Mesenchymal stem cell (in vitro differentiated cells and primary cell): ENCODE measurements at regions not wholly inside any gene's neighbourhood (a gene's known extent, or its start where the extent isn't known, plus 50 kb on each side); places are given as distances from the start of the nearest gene placed in this dataset.
"Not testable (repeated sequence)": the region's sequence is repeated elsewhere in the genome, so short reads cannot be mapped to it uniquely, and the experiment has no call there.

ENCODE experiments used
- DNase-seq: peaks from one replicate; pipeline ENCODE4 v3.0.0-alpha.2; 2013
- H2AFZ ChIP-seq: one replicate; pipeline ENCODE4 v1.6.1; 2013; ENCODE audit warnings: low read depth, mild to moderate bottlenecking, control low read depth, inconsistent platforms, low read length, moderate library complexity
- H2AK5ac ChIP-seq: 2 replicates; pipeline ENCODE4 v1.6.1; 2013; ENCODE audit warnings: low read length, moderate library complexity, mild to moderate bottlenecking, inconsistent platforms; ENCODE audit not compliant: severe bottlenecking
- H2BK120ac ChIP-seq: one replicate; pipeline ENCODE4 v1.6.1; 2013; ENCODE audit warnings: low read depth, mild to moderate bottlenecking, inconsistent platforms, low read length, moderate library complexity
- H2BK12ac ChIP-seq, 2 experiments: one replicate each; pipeline ENCODE4 v1.6.1; 2013; ENCODE audit warnings: inconsistent platforms in 2 of 2, low read length in 2 of 2, mild to moderate bottlenecking in 2 of 2, moderate library complexity in 2 of 2, control low read depth in 1 of 2
- H2BK15ac ChIP-seq: one replicate; pipeline ENCODE4 v1.6.1; 2013; ENCODE audit warnings: mild to moderate bottlenecking, low read depth, inconsistent platforms; ENCODE audit not compliant: poor library complexity, severe bottlenecking
- H2BK5ac ChIP-seq: 2 replicates; pipeline ENCODE4 v1.6.1; 2013; ENCODE audit warnings: low read depth, mild to moderate bottlenecking, low read length, control low read depth, inconsistent platforms; ENCODE audit not compliant: poor library complexity, severe bottlenecking
- H3K14ac ChIP-seq, 2 experiments: one replicate each; pipeline ENCODE4 v1.6.1; 2013; ENCODE audit warnings: inconsistent platforms in 2 of 2, low read length in 2 of 2, control low read depth in 1 of 2, mild to moderate bottlenecking in 1 of 2, moderate library complexity in 1 of 2
- H3K18ac ChIP-seq, 2 experiments: one replicate each; pipeline ENCODE4 v1.6.1; 2013; ENCODE audit warnings: inconsistent platforms in 2 of 2, low read length in 2 of 2, control low read depth in 1 of 2, low read depth in 1 of 2, mild to moderate bottlenecking in 1 of 2
- H3K23ac ChIP-seq, 2 experiments: one replicate each; pipeline ENCODE4 v1.6.1; 2013; ENCODE audit warnings: inconsistent platforms in 2 of 2, low read length in 2 of 2, mild to moderate bottlenecking in 2 of 2, moderate library complexity in 2 of 2, control low read depth in 1 of 2
- H3K27ac ChIP-seq: 2 replicates; pipeline ENCODE4 v1.5.1; 2013; ENCODE audit warnings: mild to moderate bottlenecking, moderate library complexity, low read length, control low read depth, inconsistent platforms; ENCODE audit not compliant: poor library complexity, severe bottlenecking
- H3K27me3 ChIP-seq, 2 experiments: 2 replicates each; pipeline versions ENCODE4 v1.6.1 to v1.7.0; 2013; ENCODE audit warnings: low read length in 2 of 2, mild to moderate bottlenecking in 2 of 2, moderate library complexity in 2 of 2, control low read depth in 1 of 2, inconsistent platforms in 1 of 2; ENCODE audit not compliant: control insufficient read depth in 1 of 2, insufficient read depth in 1 of 2
- H3K36me3 ChIP-seq, 2 experiments: 2 replicates each; pipeline versions ENCODE4 v1.6.1 to v1.7.0; 2013; ENCODE audit warnings: low read length in 2 of 2, control low read depth in 1 of 2, inconsistent platforms in 1 of 2, low read depth in 1 of 2, mild to moderate bottlenecking in 1 of 2; ENCODE audit not compliant: insufficient read depth in 2 of 2, control insufficient read depth in 1 of 2
- H3K4ac ChIP-seq, 2 experiments: one replicate each; pipeline ENCODE4 v1.6.1; 2013; ENCODE audit warnings: inconsistent platforms in 2 of 2, low read length in 2 of 2, mild to moderate bottlenecking in 2 of 2, moderate library complexity in 2 of 2, control low read depth in 1 of 2, low read depth in 1 of 2
- H3K4me1 ChIP-seq: 2 replicates; pipeline ENCODE4 v1.6.1; 2013; ENCODE audit warnings: low read depth, low read length, control low read depth; ENCODE audit not compliant: control insufficient read depth, insufficient read depth
- H3K4me2 ChIP-seq: 2 replicates; pipeline ENCODE4 v1.6.1; 2013; ENCODE audit warnings: low read length, mild to moderate bottlenecking, inconsistent platforms; ENCODE audit not compliant: poor library complexity, severe bottlenecking
- H3K4me3 ChIP-seq, 2 experiments: 2 replicates each; pipeline versions ENCODE4 v1.5.1 to v1.7.0; 2013; ENCODE audit warnings: low read length in 2 of 2, mild to moderate bottlenecking in 2 of 2, control low read depth in 1 of 2, low read depth in 1 of 2; ENCODE audit not compliant: insufficient read depth in 1 of 2
- H3K79me1 ChIP-seq: replicated peaks from 2 replicates; pipeline ENCODE4 v1.6.1; 2013; ENCODE audit warnings: mild to moderate bottlenecking, control low read depth, low read length, inconsistent platforms; ENCODE audit not compliant: poor library complexity, severe bottlenecking
- H3K9ac ChIP-seq: 2 replicates; pipeline ENCODE4 v1.7.0; 2013; ENCODE audit warnings: mild to moderate bottlenecking, low read length, moderate library complexity
- H3K9me3 ChIP-seq: 2 replicates; pipeline ENCODE4 v1.7.0; 2013; ENCODE audit warnings: mild to moderate bottlenecking, low read length; ENCODE audit not compliant: control insufficient read depth
- H4K8ac ChIP-seq: one replicate; pipeline ENCODE4 v1.6.1; 2013; ENCODE audit warnings: inconsistent platforms, mild to moderate bottlenecking, low read length, moderate library complexity
- H4K91ac ChIP-seq: one replicate; pipeline ENCODE4 v1.6.1; 2013; ENCODE audit warnings: mild to moderate bottlenecking, low read length, inconsistent platforms
- WGBS: methylation state at CpG from one replicate; pipeline ENCODE4 v1.1.7; 2013; ENCODE audit warnings: mixed read lengths; 5-methylcytosine and 5-hydroxymethylcytosine counted together

- not testable (repeated sequence) for H3K36me3 ChIP-seq, H3K4ac ChIP-seq, H2BK120ac ChIP-seq, H2BK5ac ChIP-seq, DNase-seq, H3K9me3 ChIP-seq, H4K91ac ChIP-seq, H3K9ac ChIP-seq, H3K4me2 ChIP-seq, H2AK5ac ChIP-seq, H3K27me3 ChIP-seq, H3K23ac ChIP-seq, H4K8ac ChIP-seq, H2AFZ ChIP-seq, H3K79me1 ChIP-seq, H3K18ac ChIP-seq, H3K27ac ChIP-seq, H2BK15ac ChIP-seq, H2BK12ac ChIP-seq, H3K4me3 ChIP-seq, H3K4me1 ChIP-seq
- H3K14ac ChIP-seq: peak overlapping the region in 1 of 2 experiments; percentile 41
- 98% methylated on average over 5 of the region's 5 CpGs for WGBS
Measured at GRCh38 chr12:68540768-68541167, 69.9 kb upstream of the RAP1B start.

DNA sequence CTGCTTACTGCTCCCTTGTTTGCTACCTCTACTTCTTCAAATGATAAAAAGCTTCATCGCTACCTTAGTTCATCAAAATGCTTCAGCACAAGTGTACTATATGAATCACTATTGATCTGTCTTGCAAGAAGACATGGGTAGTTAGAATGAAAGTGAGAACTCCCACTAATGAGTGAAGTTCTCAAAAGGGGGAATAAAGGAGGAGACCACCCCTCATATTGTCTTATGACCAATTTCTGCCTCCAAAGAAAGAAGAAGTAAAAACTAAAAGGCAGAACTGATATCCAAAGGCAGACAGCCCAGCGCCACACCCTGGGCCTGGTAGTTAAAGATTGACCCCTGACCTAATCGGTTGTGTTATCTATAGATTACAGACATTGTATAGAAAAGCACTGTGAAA lies 63.4 kb upstream of the RAP1B start:
- not testable (repeated sequence) for H2BK5ac ChIP-seq, H3K9me3 ChIP-seq, H2AFZ ChIP-seq, H3K4me3 ChIP-seq, H2BK15ac ChIP-seq, H3K14ac ChIP-seq, H3K23ac ChIP-seq, DNase-seq, H3K4me1 ChIP-seq, H2AK5ac ChIP-seq, H3K79me1 ChIP-seq, H3K4me2 ChIP-seq, H3K36me3 ChIP-seq, H3K9ac ChIP-seq, H4K8ac ChIP-seq, H3K18ac ChIP-seq, H3K4ac ChIP-seq, H2BK12ac ChIP-seq, H2BK120ac ChIP-seq, H4K91ac ChIP-seq, H3K27ac ChIP-seq, H3K27me3 ChIP-seq
- WGBS: 85% methylated on average over 2 of the region's 3 CpGs

- H3K4ac ChIP-seq, H3K27ac ChIP-seq, H3K9ac ChIP-seq, H2AFZ ChIP-seq, H3K4me3 ChIP-seq, H4K8ac ChIP-seq, H4K91ac ChIP-seq, H2BK5ac ChIP-seq, H3K18ac ChIP-seq, H3K14ac ChIP-seq, H2BK12ac ChIP-seq, H2AK5ac ChIP-seq, H3K36me3 ChIP-seq, DNase-seq, H3K4me1 ChIP-seq, H2BK120ac ChIP-seq, H3K4me2 ChIP-seq, H2BK15ac ChIP-seq, H3K27me3 ChIP-seq, H3K79me1 ChIP-seq, H3K23ac ChIP-seq, H3K9me3 ChIP-seq: not testable (repeated sequence)
- 100% methylated on average over 2 of the region's 2 CpGs for WGBS
Measured at GRCh38 chr12:68552605-68553195, 58.0 kb upstream of the RAP1B start.

DNA sequence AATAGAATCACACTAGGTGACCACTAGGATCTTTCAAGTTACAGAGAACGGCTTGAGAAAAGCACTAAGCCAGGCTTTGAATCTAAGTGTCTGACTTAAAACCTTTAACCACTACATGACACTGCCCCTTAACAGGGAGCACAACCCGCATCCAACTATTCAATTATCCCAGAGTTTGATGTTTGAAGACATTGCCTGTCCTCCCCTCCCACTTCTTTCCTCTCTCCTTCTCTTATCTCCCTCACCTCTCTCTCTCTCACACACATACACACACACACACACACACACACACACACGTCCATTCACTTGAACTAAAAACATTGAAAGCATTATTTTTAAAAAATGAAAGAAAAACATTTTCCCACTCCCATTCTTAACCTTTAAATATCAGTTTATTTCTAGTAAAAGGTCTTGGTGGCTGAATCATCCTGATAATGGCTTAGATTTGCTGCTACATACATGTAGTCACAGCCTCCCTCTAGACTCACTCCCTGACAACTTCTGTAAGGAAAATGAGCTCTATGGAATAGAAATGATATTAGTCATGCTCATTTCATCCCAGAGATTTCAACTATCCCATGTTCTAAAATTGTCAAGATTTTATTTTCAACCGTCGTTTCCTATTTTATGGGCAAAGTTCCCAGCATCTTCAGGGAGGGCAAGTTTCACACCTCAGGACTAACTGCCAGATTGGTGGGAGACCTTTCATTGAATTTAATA lies 53.5 kb upstream of the RAP1B start:
- Histone ChIP-seq H2AFZ (no peak overlapping the region), H3K4me2 (no peak overlapping the region), H2BK5ac (no peak overlapping the region), H2AK5ac (no peak overlapping the region), H2BK12ac (no peak overlapping the region), H3K4me3 (no peak overlapping the region), H3K18ac (no peak overlapping the region), H3K79me1 (no peaks in the 10 kb centered on the region), H3K9ac (peak overlapping the region; percentile 34), H3K27me3 (no peaks in the 10 kb centered on the region), H3K27ac (no peak overlapping the region), H4K91ac (no peak overlapping the region), H4K8ac (no peak overlapping the region), H3K14ac (no peak overlapping the region), H2BK15ac (no peak overlapping the region), H3K4me1 (peaks cover 5% of the 10 kb centered on the region), H2BK120ac (no peak overlapping the region), H3K36me3 (no peaks in the 10 kb centered on the region), H3K9me3 (no peaks in the 10 kb centered on the region), H3K23ac (no peak overlapping the region), H3K4ac (no peak overlapping the region)
- WGBS: 17% methylated on average over 5 of the region's 5 CpGs
- peak; percentile 65 for DNase-seq
